Small intestine (tissue), 7 donors: ENCODE measurements at regions not wholly inside any gene's neighbourhood (a gene's known extent, or its start where the extent isn't known, plus 50 kb on each side); places are given as distances from the start of the nearest gene placed in this dataset.

Experiments
- DNase-seq, 2 donors: peaks; one replicate each; pipeline versions ENCODE4 v3.0.0 to v3.0.0-alpha.2; 2013
- FAIRE-seq: peaks from 2 replicates; lab custom pipeline; 2012; peaks lifted over from hg19 to GRCh38; lab: Jason Lieb, UNC
- H3K27ac ChIP-seq, 3 donors: one replicate each; pipeline ENCODE4 v1.5.1; 2013; ENCODE audit warnings: low read length in 2 of 3, mild to moderate bottlenecking in 2 of 3, control low read depth in 1 of 3, inconsistent platforms in 1 of 3, low read depth in 1 of 3, moderate library complexity in 1 of 3
- H3K27me3 ChIP-seq, 3 donors: one replicate each; pipeline ENCODE4 v1.6.1; 2013; ENCODE audit warnings: low read length in 3 of 3, inconsistent platforms in 1 of 3; ENCODE audit not compliant: control insufficient read depth in 3 of 3, insufficient read depth in 3 of 3
- H3K36me3 ChIP-seq, 3 donors: one replicate each; pipeline ENCODE4 v1.6.1; 2013; ENCODE audit warnings: low read length in 3 of 3, inconsistent platforms in 1 of 3, low read depth in 1 of 3, mild to moderate bottlenecking in 1 of 3, moderate library complexity in 1 of 3; ENCODE audit not compliant: control insufficient read depth in 3 of 3, insufficient read depth in 2 of 3
- H3K4me1 ChIP-seq, 3 donors: one replicate each; pipeline ENCODE4 v1.6.1; 2013; ENCODE audit warnings: low read length in 2 of 3, inconsistent platforms in 1 of 3, low read depth in 1 of 3, mild to moderate bottlenecking in 1 of 3, moderate library complexity in 1 of 3; ENCODE audit not compliant: control insufficient read depth in 3 of 3, insufficient read depth in 2 of 3
- H3K4me3 ChIP-seq, 3 donors: one replicate each; pipeline ENCODE4 v1.5.1; 2013; ENCODE audit warnings: low read length in 3 of 3, control low read depth in 1 of 3, inconsistent platforms in 1 of 3, low read depth in 1 of 3, mild to moderate bottlenecking in 1 of 3, moderate library complexity in 1 of 3
- H3K9me3 ChIP-seq, 2 donors: one replicate each; pipeline ENCODE4 v1.6.1; 2013; ENCODE audit warnings: low read depth in 1 of 2, low read length in 1 of 2; ENCODE audit not compliant: control insufficient read depth in 2 of 2, insufficient read depth in 1 of 2
- WGBS, 3 donors: extraction: QIAGEN DNeasy Blood & Tissue Kit; methylation state at CpG; one replicate each; pipeline ENCODE4 v1.1.7; 2013; 5-methylcytosine and 5-hydroxymethylcytosine counted together
- donor health status: healthy with polysubstance abuse.
- donor health status: control.
- donor health status: control.
- donor health status: Bipolar disorder and iron deficiency.
- donor health status: healthy.

GRCh38 chr2:234674781-234675201, 177.9 kb upstream of the ARL4C start:
- no peaks in the 10 kb centered on the region for H3K27me3 ChIP-seq
- no peak for DNase-seq
- no peak overlapping the region for H3K27ac ChIP-seq
- peaks cover 0 to 10% of the 10 kb centered on the region in 2 donors for H3K9me3 ChIP-seq
- H3K4me1 ChIP-seq, result no peaks in the 10 kb centered on the region
- no peak for FAIRE-seq
- 21 to 41% (median 29%) methylated on average over 3 of the region's 3 CpGs for WGBS, 3 donors
- no peak overlapping the region for H3K4me3 ChIP-seq
- no peaks in the 10 kb centered on the region for H3K36me3 ChIP-seq

- Histone ChIP-seq H3K9me3 (peaks cover 0 to 10% of the 10 kb centered on the region in 2 donors), H3K4me3 (no peak overlapping the region), H3K27ac (no peak overlapping the region), H3K27me3 (no peaks in the 10 kb centered on the region), H3K4me1 (no peaks in the 10 kb centered on the region), H3K36me3 (no peaks in the 10 kb centered on the region)
- no peak for DNase-seq
- FAIRE-seq, result no peak
- whole genome bisulfite sequencing, 3 donors, result 79 to 97% (median 95%) methylated on average over 1 of the region's 1 CpG
These were observed 177.3 kb upstream of the ARL4C start for GRCh38 chr2:234673961-234674759.

- Histone ChIP-seq H3K4me3 (no peak overlapping the region), H3K9me3 (peaks cover 0 to 10% of the 10 kb centered on the region in 2 donors), H3K36me3 (no peaks in the 10 kb centered on the region), H3K4me1 (no peaks in the 10 kb centered on the region), H3K27ac (no peak overlapping the region), H3K27me3 (no peaks in the 10 kb centered on the region)
- DNase-seq (no peak), FAIRE-seq (no peak)
- WGBS, 3 donors, result 64 to 79% (median 67%) methylated on average over 1 of the region's 1 CpG
These were observed 176.6 kb upstream of the ARL4C start for GRCh38 chr2:234673501-234673900.

GRCh38 chr2:234672498-234673150, 175.7 kb upstream of the ARL4C start:
- Histone ChIP-seq H3K4me3 (no peak overlapping the region), H3K4me1 (no peaks in the 10 kb centered on the region), H3K36me3 (no peaks in the 10 kb centered on the region), H3K27me3 (peaks cover 0 to under 1% (median 0%) of the 10 kb centered on the region in 3 donors), H3K27ac (no peak overlapping the region), H3K9me3 (peaks cover 0 to 10% of the 10 kb centered on the region in 2 donors)
- FAIRE-seq (no peak), DNase-seq (no peak)
- WGBS, 3 donors, result 71 to 81% (median 77%) methylated on average over 8 of the region's 8 CpGs

- DNase-seq, result no peak
- H3K27ac ChIP-seq, result no peak overlapping the region
- no peak overlapping the region for H3K4me3 ChIP-seq
- peaks cover 0 to 10% of the 10 kb centered on the region in 2 donors for H3K9me3 ChIP-seq
- H3K4me1 ChIP-seq, result no peaks in the 10 kb centered on the region
- H3K27me3 ChIP-seq, result peaks cover 0 to 2% (median 0%) of the 10 kb centered on the region in 3 donors
- 92 to 99% (median 93%) methylated on average over 3 of the region's 3 CpGs for WGBS, 3 donors
- H3K36me3 ChIP-seq, result no peaks in the 10 kb centered on the region
- no peak for FAIRE-seq
These were observed 174.8 kb upstream of the ARL4C start for GRCh38 chr2:234671716-234672115.

- DNase-seq (no peak), FAIRE-seq (no peak)
- Histone ChIP-seq H3K9me3 (peaks cover 0 to 10% of the 10 kb centered on the region in 2 donors), H3K27me3 (peaks cover 0 to 2% (median 0%) of the 10 kb centered on the region in 3 donors), H3K27ac (no peak overlapping the region), H3K36me3 (no peaks in the 10 kb centered on the region), H3K4me1 (no peaks in the 10 kb centered on the region), H3K4me3 (no peak overlapping the region)
- 80 to 93% (median 92%) methylated on average over 3 of the region's 3 CpGs for WGBS, 3 donors
These were observed 174.3 kb upstream of the ARL4C start for GRCh38 chr2:234671231-234671630.

GRCh38 chr2:234670806-234671205, 173.9 kb upstream of the ARL4C start:
- FAIRE-seq (no peak), DNase-seq (no peak)
- WGBS, 3 donors, result 85 to 91% (median 87%) methylated on average over 7 of the region's 7 CpGs
- H3K27me3 ChIP-seq, result peaks cover 0 to 2% (median 0%) of the 10 kb centered on the region in 3 donors
- H3K9me3 ChIP-seq, result peaks cover 0 to 10% of the 10 kb centered on the region in 2 donors
- no peak overlapping the region for H3K27ac ChIP-seq
- no peaks in the 10 kb centered on the region for H3K36me3 ChIP-seq
- H3K4me3 ChIP-seq, result no peak overlapping the region
- no peaks in the 10 kb centered on the region for H3K4me1 ChIP-seq

- Histone ChIP-seq H3K4me1 (no peaks in the 10 kb centered on the region), H3K9me3 (peaks cover 0 to 10% of the 10 kb centered on the region in 2 donors), H3K27me3 (peaks cover 0 to 2% (median 0%) of the 10 kb centered on the region in 3 donors), H3K4me3 (no peak overlapping the region), H3K27ac (no peak overlapping the region), H3K36me3 (no peaks in the 10 kb centered on the region)
- FAIRE-seq (no peak), DNase-seq (no peak)
- WGBS, 3 donors, result 79 to 90% (median 85%) methylated on average over 3 of the region's 3 CpGs
These were observed 173.2 kb upstream of the ARL4C start for GRCh38 chr2:234670052-234670451.
